ENCODE measurements at regions not wholly inside any gene's neighbourhood (a gene's known extent, or its start where the extent isn't known, plus 50 kb on each side); places are given as distances from the start of the nearest gene placed in this dataset.

DNA sequence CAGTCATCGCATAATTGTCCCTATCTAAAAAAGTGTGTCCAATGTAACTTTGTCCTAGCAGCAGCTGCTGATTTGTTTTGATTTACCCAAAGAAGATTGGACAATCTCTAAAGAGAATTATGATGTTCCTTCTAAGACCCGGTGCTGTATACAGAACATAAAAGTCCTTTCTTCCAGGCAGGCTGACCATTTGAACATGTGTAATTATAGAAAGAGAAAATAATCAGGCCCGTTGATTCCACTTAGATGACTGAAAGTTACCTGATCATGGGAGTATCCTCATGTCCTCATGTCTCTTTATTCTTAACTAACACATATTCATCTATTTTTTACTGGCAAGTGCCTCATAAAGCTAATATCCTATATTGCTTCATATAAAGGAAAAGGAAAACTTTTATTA, 164.1 kb upstream of the MRPS30 start:
- Histone ChIP-seq H3K4me3 (ENCODE audit: control insufficient read depth in 1 of 2, extremely low read depth in 1 of 2, low read length in 1 of 2) (no peak overlapping the region), H3K4me1 (ENCODE audit: control insufficient read depth in 1 of 2, extremely low read depth in 1 of 2, insufficient read depth in 2 of 2, low read length in 2 of 2) (no peaks in the 10 kb centered on the region), H3K27ac (ENCODE audit: low read length) (no peak overlapping the region), H3K9me3 (no peaks in the 10 kb centered on the region), H3K36me3 (ENCODE audit: control insufficient read depth in 2 of 2, extremely low read depth in 1 of 2, insufficient read depth in 1 of 2, low read length in 1 of 2) (no peaks in the 10 kb centered on the region), H3K27me3 (replicated peaks in 1 of 2; ENCODE audit: control insufficient read depth in 2 of 2, extremely low read depth in 1 of 2, insufficient read depth in 2 of 2, low read length in 1 of 2) (no peaks in the 10 kb centered on the region)
- Mint-ChIP-seq H3K27ac (no peak overlapping the region), H3K27me3 (no peaks in the 10 kb centered on the region), H3K9me3 (peaks cover 0 to 5% (median 4%) of the 10 kb centered on the region in 3 donors), H3K4me3 (no peak overlapping the region), H3K36me3 (no peaks in the 10 kb centered on the region), H3K4me1 (no peaks in the 10 kb centered on the region)
- no peak for ATAC-seq (replicated peaks in 1 of 4)
- ChIA-PET POLR2A (no interaction called here), CTCF (no interaction called here)
- DNase-seq, result no peak
- WGBS (ENCODE audit: insufficient coverage), result no CpG with 5 or more reads among the region's 3 CpGs

DNA sequence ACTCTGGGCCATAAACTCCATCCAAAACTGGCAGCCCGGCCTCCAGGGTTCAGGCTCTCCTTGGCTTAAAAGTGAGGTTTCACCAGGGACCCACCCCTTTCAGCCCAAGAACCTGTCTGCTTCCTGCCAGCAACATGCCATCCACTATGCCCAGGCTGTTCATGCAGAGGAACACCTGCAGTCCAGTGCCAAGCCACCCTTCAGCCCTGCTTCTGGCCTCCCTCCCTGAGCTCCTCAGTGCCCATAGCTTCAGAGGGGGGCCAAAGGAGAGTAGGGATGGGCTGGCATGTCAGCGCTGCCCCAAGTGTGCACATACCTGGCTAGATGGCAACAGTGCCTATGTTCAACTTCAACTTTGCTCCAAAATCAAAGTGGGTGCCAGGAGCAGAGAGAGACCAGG, 166.9 kb upstream of the MRPS30 start:
- Histone ChIP-seq H3K4me3 (ENCODE audit: control insufficient read depth in 1 of 2, extremely low read depth in 1 of 2, low read length in 1 of 2) (no peak overlapping the region), H3K27ac (ENCODE audit: low read length) (no peak overlapping the region), H3K27me3 (replicated peaks in 1 of 2; ENCODE audit: control insufficient read depth in 2 of 2, extremely low read depth in 1 of 2, insufficient read depth in 2 of 2, low read length in 1 of 2) (no peaks in the 10 kb centered on the region), H3K4me1 (ENCODE audit: control insufficient read depth in 1 of 2, extremely low read depth in 1 of 2, insufficient read depth in 2 of 2, low read length in 2 of 2) (no peaks in the 10 kb centered on the region), H3K9me3 (no peaks in the 10 kb centered on the region), H3K36me3 (ENCODE audit: control insufficient read depth in 2 of 2, extremely low read depth in 1 of 2, insufficient read depth in 1 of 2, low read length in 1 of 2) (no peaks in the 10 kb centered on the region)
- H3K36me3 Mint-ChIP-seq, result no peaks in the 10 kb centered on the region
- ATAC-seq (replicated peaks in 1 of 4), result no peak
- H3K4me1 Mint-ChIP-seq, result no peaks in the 10 kb centered on the region
- CTCF ChIA-PET, result no interaction called here
- WGBS (ENCODE audit: insufficient coverage), result 80% methylated on average over 2 of the region's 2 CpGs
- no peaks in the 10 kb centered on the region for H3K27me3 Mint-ChIP-seq
- DNase-seq, result no peak
- no peak overlapping the region for H3K27ac Mint-ChIP-seq
- H3K4me3 Mint-ChIP-seq, result no peak overlapping the region
- peaks cover 0 to 7% (median 3%) of the 10 kb centered on the region in 3 donors for H3K9me3 Mint-ChIP-seq
- POLR2A ChIA-PET, result no interaction called here

- peaks cover 0 to 7% (median 3%) of the 10 kb centered on the region in 3 donors for H3K9me3 Mint-ChIP-seq
- Histone ChIP-seq H3K4me1 (ENCODE audit: control insufficient read depth in 1 of 2, extremely low read depth in 1 of 2, insufficient read depth in 2 of 2, low read length in 2 of 2) (no peaks in the 10 kb centered on the region), H3K27me3 (replicated peaks in 1 of 2; ENCODE audit: control insufficient read depth in 2 of 2, extremely low read depth in 1 of 2, insufficient read depth in 2 of 2, low read length in 1 of 2) (no peaks in the 10 kb centered on the region), H3K9me3 (no peaks in the 10 kb centered on the region), H3K27ac (ENCODE audit: low read length) (no peak overlapping the region), H3K4me3 (ENCODE audit: control insufficient read depth in 1 of 2, extremely low read depth in 1 of 2, low read length in 1 of 2) (no peak overlapping the region), H3K36me3 (ENCODE audit: control insufficient read depth in 2 of 2, extremely low read depth in 1 of 2, insufficient read depth in 1 of 2, low read length in 1 of 2) (no peaks in the 10 kb centered on the region)
- DNase-seq (no peak), ATAC-seq (replicated peaks in 1 of 4) (no peak)
- H3K4me1 Mint-ChIP-seq, result no peaks in the 10 kb centered on the region
- WGBS (ENCODE audit: insufficient coverage), result 72% methylated on average over 3 of the region's 5 CpGs
- H3K4me3 Mint-ChIP-seq, result no peak overlapping the region
- CTCF ChIA-PET, result no interaction called here
- no peaks in the 10 kb centered on the region for H3K27me3 Mint-ChIP-seq
- POLR2A ChIA-PET, result no interaction called here
- no peaks in the 10 kb centered on the region for H3K36me3 Mint-ChIP-seq
- no peak overlapping the region for H3K27ac Mint-ChIP-seq
These were observed 167.7 kb upstream of the MRPS30 start for GRCh38 chr5:44640945-44641456.

DNA sequence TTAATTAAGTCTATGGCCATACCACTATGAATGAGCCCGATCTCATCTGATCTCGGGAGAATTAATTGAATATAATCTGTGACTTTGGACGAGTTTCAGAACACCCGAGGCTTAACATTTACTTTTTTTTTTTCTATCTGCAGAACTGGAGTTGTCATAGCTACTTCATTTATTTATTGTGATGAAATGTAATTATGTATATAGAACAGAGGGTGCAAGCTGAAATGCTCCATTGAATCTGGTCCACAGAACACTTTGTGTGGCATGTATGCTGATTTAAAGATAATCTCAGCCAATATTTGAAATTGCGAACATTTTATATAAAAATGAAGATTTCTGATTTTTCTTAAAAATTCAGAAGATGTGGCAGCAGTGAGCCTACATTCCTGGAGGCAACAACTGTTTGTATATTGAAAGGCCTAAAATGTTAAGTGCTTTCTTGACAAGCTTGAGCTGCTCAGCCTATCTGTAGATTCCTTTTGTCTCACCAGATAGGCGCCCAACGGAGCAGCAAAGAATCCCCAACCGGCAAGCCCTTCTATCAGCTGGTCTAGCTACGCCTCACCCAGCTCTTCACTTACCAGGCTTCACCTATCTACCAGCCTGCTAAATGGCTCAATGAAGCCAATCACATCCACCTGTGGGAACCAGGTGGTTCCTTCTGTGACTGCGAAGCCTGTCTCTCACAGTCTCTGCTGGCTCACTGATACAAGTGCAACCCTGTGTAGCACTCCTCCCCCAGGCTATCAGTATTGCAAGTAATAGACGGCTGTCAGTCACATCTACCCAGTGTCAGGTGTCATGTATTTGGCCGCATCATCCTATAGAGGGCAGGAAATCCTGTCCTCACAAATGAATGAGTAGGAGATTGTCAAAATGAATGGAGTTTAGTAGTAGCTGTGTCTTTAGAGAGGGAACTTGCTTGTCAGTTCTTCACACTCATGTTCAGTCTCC, 170.6 kb upstream of the MRPS30 start:
- H3K36me3 ChIP-seq (ENCODE audit: control insufficient read depth in 2 of 2, extremely low read depth in 1 of 2, insufficient read depth in 1 of 2, low read length in 1 of 2), result no peaks in the 10 kb centered on the region
- Mint-ChIP-seq H3K4me3 (no peak overlapping the region), H3K27ac (no peak overlapping the region), H3K27me3 (no peaks in the 10 kb centered on the region), H3K36me3 (no peaks in the 10 kb centered on the region), H3K4me1 (no peaks in the 10 kb centered on the region), H3K9me3 (peaks cover 4 to 7% (median 7%) of the 10 kb centered on the region in 3 donors)
- no peak overlapping the region for H3K4me3 ChIP-seq (ENCODE audit: control insufficient read depth in 1 of 2, extremely low read depth in 1 of 2, low read length in 1 of 2)
- no peak overlapping the region for H3K27ac ChIP-seq (ENCODE audit: low read length)
- WGBS (ENCODE audit: insufficient coverage), result 83% methylated on average over 5 of the region's 12 CpGs
- ChIA-PET CTCF (interaction anchor here in 1 of 2 donors (0.6 kb wide), 1 partner anchor 20 kb away, joined by 3 read pairs; no protein-coding TSS in a partner anchor), POLR2A (no interaction called here)
- no peaks in the 10 kb centered on the region for H3K4me1 ChIP-seq (ENCODE audit: control insufficient read depth in 1 of 2, extremely low read depth in 1 of 2, insufficient read depth in 2 of 2, low read length in 2 of 2)
- H3K27me3 ChIP-seq (replicated peaks in 1 of 2; ENCODE audit: control insufficient read depth in 2 of 2, extremely low read depth in 1 of 2, insufficient read depth in 2 of 2, low read length in 1 of 2), result no peaks in the 10 kb centered on the region
- DNase-seq (no peak), ATAC-seq (replicated peaks in 1 of 4) (no peak)
- no peaks in the 10 kb centered on the region for H3K9me3 ChIP-seq

- no peak overlapping the region for H3K27ac Mint-ChIP-seq
These were observed 176.4 kb upstream of the MRPS30 start for GRCh38 chr5:44632344-44632743.

GRCh38 chr5:44626846-44627245, 181.9 kb upstream of the MRPS30 start:
- CTCF ChIA-PET, result no interaction called here
- no peaks in the 10 kb centered on the region for H3K4me1 Mint-ChIP-seq
- DNase-seq (no peak), ATAC-seq (replicated peaks in 1 of 4) (no peak)
- POLR2A ChIA-PET, result interaction anchor here in 1 of 2 donors (0.6 kb wide), 1 partner anchor 18 kb away, joined by 4 read pairs; no protein-coding TSS in a partner anchor
- H3K36me3 Mint-ChIP-seq, result no peaks in the 10 kb centered on the region
- Histone ChIP-seq H3K4me1 (ENCODE audit: control insufficient read depth in 1 of 2, extremely low read depth in 1 of 2, insufficient read depth in 2 of 2, low read length in 2 of 2) (no peaks in the 10 kb centered on the region), H3K36me3 (ENCODE audit: control insufficient read depth in 2 of 2, extremely low read depth in 1 of 2, insufficient read depth in 1 of 2, low read length in 1 of 2) (no peaks in the 10 kb centered on the region), H3K9me3 (no peaks in the 10 kb centered on the region), H3K27ac (ENCODE audit: low read length) (no peak overlapping the region), H3K4me3 (ENCODE audit: control insufficient read depth in 1 of 2, extremely low read depth in 1 of 2, low read length in 1 of 2) (no peak overlapping the region), H3K27me3 (replicated peaks in 1 of 2; ENCODE audit: control insufficient read depth in 2 of 2, extremely low read depth in 1 of 2, insufficient read depth in 2 of 2, low read length in 1 of 2) (no peaks in the 10 kb centered on the region)
- no peak overlapping the region for H3K27ac Mint-ChIP-seq
- no peak overlapping the region for H3K4me3 Mint-ChIP-seq
- H3K27me3 Mint-ChIP-seq, result no peaks in the 10 kb centered on the region
- peaks cover 6 to 16% (median 14%) of the 10 kb centered on the region in 3 donors for H3K9me3 Mint-ChIP-seq

More at GRCh38 chr5:44632344-44632743, 176.4 kb upstream of the MRPS30 start:
- H3K36me3 Mint-ChIP-seq, result no peaks in the 10 kb centered on the region
- no peaks in the 10 kb centered on the region for H3K36me3 ChIP-seq (ENCODE audit: control insufficient read depth in 2 of 2, extremely low read depth in 1 of 2, insufficient read depth in 1 of 2, low read length in 1 of 2)
- POLR2A ChIA-PET, result no interaction called here
- H3K4me3 ChIP-seq (ENCODE audit: control insufficient read depth in 1 of 2, extremely low read depth in 1 of 2, low read length in 1 of 2), result no peak overlapping the region
- H3K27me3 ChIP-seq (replicated peaks in 1 of 2; ENCODE audit: control insufficient read depth in 2 of 2, extremely low read depth in 1 of 2, insufficient read depth in 2 of 2, low read length in 1 of 2), result no peaks in the 10 kb centered on the region
- H3K4me3 Mint-ChIP-seq, result no peak overlapping the region
- no peaks in the 10 kb centered on the region for H3K4me1 ChIP-seq (ENCODE audit: control insufficient read depth in 1 of 2, extremely low read depth in 1 of 2, insufficient read depth in 2 of 2, low read length in 2 of 2)
- peaks cover 0 to 17% (median 10%) of the 10 kb centered on the region in 3 donors for H3K9me3 Mint-ChIP-seq
- no peaks in the 10 kb centered on the region for H3K4me1 Mint-ChIP-seq
- H3K27ac ChIP-seq (ENCODE audit: low read length), result no peak overlapping the region
- H3K27me3 Mint-ChIP-seq, result no peaks in the 10 kb centered on the region
- H3K9me3 ChIP-seq, result no peaks in the 10 kb centered on the region
- CTCF ChIA-PET, result no interaction called here
- DNase-seq, result no peak
- whole genome bisulfite sequencing (ENCODE audit: insufficient coverage), result no CpG with 5 or more reads among the region's 1 CpG
- no peak for ATAC-seq (replicated peaks in 1 of 4)

Data from T-cell (primary cell).